ENCODE measurements at regions not wholly inside any gene's neighbourhood (a gene's known extent, or its start where the extent isn't known, plus 50 kb on each side); places are given as distances from the start of the nearest gene placed in this dataset.
A peak's percentile ranks its signal among the peaks of the same experiment; 100 is the strongest.

DNA sequence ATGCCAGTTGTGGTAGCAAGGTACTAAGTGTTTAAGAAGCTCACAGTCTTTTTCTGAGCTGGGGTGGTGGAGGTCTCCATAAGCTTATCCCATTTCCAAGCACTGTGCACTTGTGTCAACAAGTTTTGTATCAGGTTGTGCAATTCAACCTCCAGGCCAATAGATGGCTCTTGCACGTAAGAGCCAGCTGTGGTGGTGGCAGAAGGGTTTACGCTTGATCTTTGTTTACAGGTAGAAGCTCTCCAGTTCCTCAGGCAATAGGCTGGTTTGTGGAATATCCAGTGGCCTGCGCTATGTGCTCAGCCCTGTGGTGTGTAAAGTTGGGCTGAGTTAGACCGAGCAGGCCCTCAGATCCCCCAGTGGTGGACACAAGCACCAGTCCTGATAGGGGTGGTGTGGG, 89.7 kb upstream of the CNTNAP5 start:
- no peak for DNase-seq (ENCODE audit: low read depth)

DNA sequence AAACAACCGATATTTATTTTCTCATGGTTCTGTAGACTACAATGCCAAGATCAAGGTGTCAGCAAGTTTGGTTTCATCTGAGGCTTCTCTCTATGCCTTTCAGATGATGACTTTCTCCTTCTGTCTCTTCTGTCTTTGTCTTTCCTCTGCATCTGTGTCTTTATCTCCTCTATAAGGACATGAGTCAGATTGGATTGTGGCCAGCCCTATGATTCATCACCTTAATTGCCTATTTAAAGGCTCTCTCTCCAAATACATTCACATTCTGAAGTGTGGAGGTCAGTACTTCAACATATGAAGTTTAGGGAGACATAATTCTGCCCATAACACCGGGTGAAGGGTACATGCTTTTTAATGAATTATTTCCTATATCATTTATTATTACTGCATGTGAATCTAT, 71.2 kb upstream of the CNTNAP5 start:
- peak; percentile 92 for DNase-seq (ENCODE audit: low read depth)

DNA sequence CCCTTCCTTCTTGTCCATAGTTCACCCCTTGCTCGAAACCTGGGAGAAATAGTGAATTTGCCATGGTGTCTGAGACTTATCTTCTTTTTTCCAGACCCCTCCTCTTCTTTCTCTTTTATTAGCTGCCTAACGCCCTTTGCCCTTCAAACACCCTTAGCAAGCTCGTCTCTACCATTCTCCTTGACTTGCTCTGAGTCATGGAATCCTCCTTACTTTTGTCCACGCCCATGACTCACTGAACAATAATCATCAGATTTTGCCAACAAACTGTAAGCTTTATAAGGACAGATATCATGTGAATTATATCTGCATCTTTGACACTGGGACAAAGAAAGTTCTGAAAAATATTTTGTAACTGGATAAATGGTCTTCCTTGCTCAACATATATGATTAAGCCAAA, 67.1 kb upstream of the CNTNAP5 start:
- peak; percentile 44 for DNase-seq (ENCODE audit: low read depth)

DNA sequence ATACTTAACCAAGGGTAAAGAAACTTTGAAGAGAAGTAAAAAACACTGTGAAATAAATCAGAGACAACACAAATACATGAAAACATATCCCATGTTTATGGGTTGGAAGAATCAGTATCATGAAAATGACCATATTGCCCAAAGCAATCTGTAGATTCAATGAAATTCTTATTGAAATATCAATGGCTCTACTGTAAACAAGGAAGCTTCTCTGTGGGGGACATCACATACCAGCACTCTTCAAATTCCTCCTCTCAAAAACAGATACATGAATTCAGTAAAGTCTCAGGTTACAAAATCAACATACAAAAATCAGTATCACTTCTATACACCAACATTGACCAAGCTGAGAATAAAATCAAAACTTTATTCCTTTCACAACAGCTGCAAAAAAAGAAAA, 63.5 kb upstream of the CNTNAP5 start:
- DNase-seq (ENCODE audit: low read depth) = no peak

DNA sequence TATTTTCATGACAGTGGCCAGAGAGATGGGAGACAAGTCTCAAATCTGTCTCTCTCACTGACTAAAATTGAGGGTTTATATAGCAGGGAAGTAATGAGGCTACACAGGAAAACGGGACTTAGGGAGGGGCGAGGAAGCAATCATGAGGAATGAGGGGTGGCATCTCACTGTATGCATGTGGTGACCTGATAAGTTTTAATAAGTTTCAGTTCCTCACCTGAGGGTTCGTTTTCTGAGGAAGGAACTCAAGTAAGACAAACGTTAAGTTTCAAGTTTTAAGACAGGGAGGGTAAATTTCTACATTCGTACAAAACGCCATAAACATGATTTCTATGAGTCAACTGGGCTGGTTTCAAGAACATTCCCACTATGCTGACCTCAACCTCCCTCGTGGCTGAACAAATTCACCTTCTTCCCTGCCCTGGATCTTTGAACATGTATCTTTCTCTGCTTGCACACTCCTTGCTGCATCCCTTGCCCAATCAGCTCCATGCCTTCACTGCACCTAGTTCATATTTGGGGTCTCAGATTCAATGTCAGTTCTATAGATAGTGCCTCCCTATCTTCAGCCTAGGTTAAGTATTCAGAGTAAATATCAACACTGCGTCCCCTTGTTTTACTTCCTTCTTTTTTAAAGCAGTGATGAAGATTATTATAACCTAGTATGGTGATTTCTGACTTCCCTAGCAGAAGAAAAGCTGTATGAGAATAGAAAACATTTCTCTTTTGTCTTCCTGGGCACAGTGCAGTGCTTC, 53.3 kb upstream of the CNTNAP5 start:
- no peak for DNase-seq (ENCODE audit: low read depth)

Measured in HS-5 (cell line).